ENCODE measurements at regions not wholly inside any gene's neighbourhood (a gene's known extent, or its start where the extent isn't known, plus 50 kb on each side); places are given as distances from the start of the nearest gene placed in this dataset.

- no TSS peak for BruUV-seq (replicated peaks)
- Histone ChIP-seq H3K36me3 (replicated peaks in 1 of 2; ENCODE audit: control insufficient read depth in 1 of 2, insufficient read depth in 2 of 2, low read length in 2 of 2) (no peaks in the 10 kb centered on the region), H3K4me3 (replicated peaks in 1 of 3; ENCODE audit: insufficient read depth in 1 of 3, low read depth in 2 of 3, low read length in 3 of 3) (no peak overlapping the region), H3K4me1 (ENCODE audit: insufficient read depth, low read length) (peaks cover 6% of the 10 kb centered on the region; the same call in 1 of the 2 replicates), H3K4me2 (ENCODE audit: low read depth, low read length) (no peak overlapping the region), H3K27me3 (ENCODE audit: control insufficient read depth in 1 of 2, insufficient read depth in 2 of 2, low read length in 2 of 2) (no peaks in the 10 kb centered on the region), H2AFZ (ENCODE audit: low read length) (no peak overlapping the region), H3K9ac (ENCODE audit: insufficient read depth, low read depth, low read length) (no peak overlapping the region), H4K20me1 (ENCODE audit: insufficient read depth, low read length) (no peaks in the 10 kb centered on the region), H3K27ac (ENCODE audit: extremely low read length, insufficient read depth, low read length) (no peak overlapping the region), H3K79me2 (ENCODE audit: insufficient read depth, low read length) (no peaks in the 10 kb centered on the region), H3K9me3 (ENCODE audit: low read length) (no peaks in the 10 kb centered on the region)
- no peak for FAIRE-seq
- ChIA-PET CTCF (ENCODE audit: low intra/inter-chr PET ratio, low total read pairs) (no interaction called here), POLR2A (no interaction called here)
- TF ChIP-seq ZNF513 (CRISPR knock-in tag; conservative IDR thresholded peaks at IDR 0.05) (no peak), ZNF484 (CRISPR knock-in tag; IDR thresholded peaks at IDR 0.05; ENCODE audit: borderline replicate concordance, low read depth) (no peak), ZNF20 (CRISPR knock-in tag; IDR thresholded peaks at IDR 0.05) (no peak), TARDBP (CRISPR knock-in tag; IDR thresholded peaks at IDR 0.05) (no peak)
- 67% methylated on average over 4 of the region's 4 CpGs for WGBS (ENCODE audit: low lambda C conversion rate)
- intact Hi-C loops (cut with micrococcal nuclease; ENCODE audit: unreplicated experiment) (no loop called here), in situ Hi-C loops (cut with HindIII; ENCODE audit: extremely low pct_ligation_motif_present, low pct_unique_long_range_greater_than_20kb) (no loop called here)
- no peak for ATAC-seq
- no peak for DNase-seq (ENCODE audit: low spot score)
These were observed 129.4 kb downstream of the C9orf152 start for GRCh38 chr9:110078604-110079003.

- CTCF ChIA-PET (ENCODE audit: low intra/inter-chr PET ratio, low total read pairs) = no interaction called here
- H3K27ac ChIP-seq (ENCODE audit: extremely low read length, insufficient read depth, low read length) = no peak overlapping the region
- DNase-seq (ENCODE audit: low spot score) (no peak), FAIRE-seq (no peak), ATAC-seq (no peak)
- no peaks in the 10 kb centered on the region for H3K9me3 ChIP-seq (ENCODE audit: low read length)
- BruUV-seq (replicated peaks) = no TSS peak
- intact Hi-C loops (cut with micrococcal nuclease; ENCODE audit: unreplicated experiment) = loop anchor here (5.0 kb wide), 1 partner anchor 71 kb away; no protein-coding TSS in a partner anchor
- POLR2A ChIA-PET = no interaction called here
- H3K4me3 ChIP-seq (replicated peaks in 1 of 3; ENCODE audit: insufficient read depth in 1 of 3, low read depth in 2 of 3, low read length in 3 of 3) = no peak overlapping the region
- no peak overlapping the region for H3K4me2 ChIP-seq (ENCODE audit: low read depth, low read length)
- WGBS (ENCODE audit: low lambda C conversion rate) = 56% methylated on average over 3 of the region's 3 CpGs
- H3K36me3 ChIP-seq (replicated peaks in 1 of 2; ENCODE audit: control insufficient read depth in 1 of 2, insufficient read depth in 2 of 2, low read length in 2 of 2) = no peaks in the 10 kb centered on the region
- no peaks in the 10 kb centered on the region for H3K79me2 ChIP-seq (ENCODE audit: insufficient read depth, low read length)
- no peaks in the 10 kb centered on the region for H4K20me1 ChIP-seq (ENCODE audit: insufficient read depth, low read length)
- H3K27me3 ChIP-seq (ENCODE audit: control insufficient read depth in 1 of 2, insufficient read depth in 2 of 2, low read length in 2 of 2) = no peaks in the 10 kb centered on the region
- H3K9ac ChIP-seq (ENCODE audit: insufficient read depth, low read depth, low read length) = no peak overlapping the region
- H2AFZ ChIP-seq (ENCODE audit: low read length) = no peak overlapping the region
- no peaks in the 10 kb centered on the region for H3K4me1 ChIP-seq (ENCODE audit: insufficient read depth, low read length)
- in situ Hi-C loops (cut with HindIII; ENCODE audit: extremely low pct_ligation_motif_present, low pct_unique_long_range_greater_than_20kb) = no loop called here
- TF ChIP-seq, protein P1, sequence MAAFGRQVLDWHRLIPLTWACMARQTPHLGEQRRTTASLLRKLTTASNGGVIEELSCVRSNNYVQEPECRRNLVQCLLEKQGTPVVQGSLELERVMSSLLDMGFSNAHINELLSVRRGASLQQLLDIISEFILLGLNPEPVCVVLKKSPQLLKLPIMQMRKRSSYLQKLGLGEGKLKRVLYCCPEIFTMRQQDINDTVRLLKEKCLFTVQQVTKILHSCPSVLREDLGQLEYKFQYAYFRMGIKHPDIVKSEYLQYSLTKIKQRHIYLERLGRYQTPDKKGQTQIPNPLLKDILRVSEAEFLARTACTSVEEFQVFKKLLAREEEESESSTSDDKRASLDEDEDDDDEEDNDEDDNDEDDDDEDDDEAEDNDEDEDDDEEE (CRISPR knock-in tag; IDR thresholded peaks at IDR 0.05) = no peak
- no peak for TF ChIP-seq ZFP82 (CRISPR knock-in tag; IDR thresholded peaks at IDR 0.05; ENCODE audit: borderline replicate concordance)
- TF ChIP-seq STAT5B (CRISPR knock-in tag; IDR thresholded peaks at IDR 0.05) = no peak
- no peak for TF ChIP-seq PITX1 (CRISPR knock-in tag; IDR thresholded peaks at IDR 0.05)
- TF ChIP-seq, protein P2, sequence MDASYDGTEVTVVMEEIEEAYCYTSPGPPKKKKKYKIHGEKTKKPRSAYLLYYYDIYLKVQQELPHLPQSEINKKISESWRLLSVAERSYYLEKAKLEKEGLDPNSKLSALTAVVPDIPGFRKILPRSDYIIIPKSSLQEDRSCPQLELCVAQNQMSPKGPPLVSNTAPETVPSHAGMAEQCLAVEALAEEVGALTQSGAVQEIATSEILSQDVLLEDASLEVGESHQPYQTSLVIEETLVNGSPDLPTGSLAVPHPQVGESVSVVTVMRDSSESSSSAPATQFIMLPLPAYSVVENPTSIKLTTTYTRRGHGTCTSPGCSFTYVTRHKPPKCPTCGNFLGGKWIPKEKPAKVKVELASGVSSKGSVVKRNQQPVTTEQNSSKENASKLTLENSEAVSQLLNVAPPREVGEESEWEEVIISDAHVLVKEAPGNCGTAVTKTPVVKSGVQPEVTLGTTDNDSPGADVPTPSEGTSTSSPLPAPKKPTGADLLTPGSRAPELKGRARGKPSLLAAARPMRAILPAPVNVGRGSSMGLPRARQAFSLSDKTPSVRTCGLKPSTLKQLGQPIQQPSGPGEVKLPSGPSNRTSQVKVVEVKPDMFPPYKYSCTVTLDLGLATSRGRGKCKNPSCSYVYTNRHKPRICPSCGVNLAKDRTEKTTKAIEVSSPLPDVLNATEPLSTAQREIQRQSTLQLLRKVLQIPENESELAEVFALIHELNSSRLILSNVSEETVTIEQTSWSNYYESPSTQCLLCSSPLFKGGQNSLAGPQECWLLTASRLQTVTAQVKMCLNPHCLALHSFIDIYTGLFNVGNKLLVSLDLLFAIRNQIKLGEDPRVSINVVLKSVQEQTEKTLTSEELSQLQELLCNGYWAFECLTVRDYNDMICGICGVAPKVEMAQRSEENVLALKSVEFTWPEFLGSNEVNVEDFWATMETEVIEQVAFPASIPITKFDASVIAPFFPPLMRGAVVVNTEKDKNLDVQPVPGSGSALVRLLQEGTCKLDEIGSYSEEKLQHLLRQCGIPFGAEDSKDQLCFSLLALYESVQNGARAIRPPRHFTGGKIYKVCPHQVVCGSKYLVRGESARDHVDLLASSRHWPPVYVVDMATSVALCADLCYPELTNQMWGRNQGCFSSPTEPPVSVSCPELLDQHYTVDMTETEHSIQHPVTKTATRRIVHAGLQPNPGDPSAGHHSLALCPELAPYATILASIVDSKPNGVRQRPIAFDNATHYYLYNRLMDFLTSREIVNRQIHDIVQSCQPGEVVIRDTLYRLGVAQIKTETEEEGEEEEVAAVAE (CRISPR knock-in tag; IDR thresholded peaks at IDR 0.05; ENCODE audit: borderline replicate concordance) = no peak
- no peak for TF ChIP-seq GATA4 (IDR thresholded peaks at IDR 0.05; ENCODE audit: borderline replicate concordance, low read depth)
- TF ChIP-seq ZNF282 (IDR thresholded peaks at IDR 0.05; ENCODE audit: partially characterized antibody) = no peak
- TF ChIP-seq NR2F6 (IDR thresholded peaks at IDR 0.05) = no peak
- no peak for TF ChIP-seq NR2F6 (CRISPR knock-in tag; IDR thresholded peaks at IDR 0.05)
- TF ChIP-seq CBFB (CRISPR knock-in tag; IDR thresholded peaks at IDR 0.05) = no peak
- TF ChIP-seq ZBTB38 (CRISPR knock-in tag; IDR thresholded peaks at IDR 0.05) = no peak
These were observed 126.6 kb downstream of the C9orf152 start for GRCh38 chr9:110081395-110081794.
